IgD-negative memory B cell (primary cell): ENCODE measurements at regions not wholly inside any gene's neighbourhood (a gene's known extent, or its start where the extent isn't known, plus 50 kb on each side); places are given as distances from the start of the nearest gene placed in this dataset.
"Not testable (repeated sequence)": the region's sequence is repeated elsewhere in the genome, so short reads cannot be mapped to it uniquely, and the experiment has no call there.

Experiments used
- H3K27ac Mint-ChIP-seq, 3 donors: one replicate each; pipeline ENCODE4 v1.8.0; 2020 to 2022; ENCODE audit warnings: mild to moderate bottlenecking in 3 of 3, mixed read lengths in 3 of 3, moderate library complexity in 1 of 3
- H3K27me3 Mint-ChIP-seq: one replicate; pipeline ENCODE4 v1.8.0; 2021; ENCODE audit warnings: mixed read lengths
- H3K36me3 Mint-ChIP-seq: one replicate; pipeline ENCODE4 v1.8.0; 2020; ENCODE audit warnings: mild to moderate bottlenecking, mixed read lengths
- H3K4me1 Mint-ChIP-seq, 3 donors: one replicate each; pipeline ENCODE4 v1.8.0; 2020 to 2022; ENCODE audit warnings: mixed read lengths in 3 of 3, mild to moderate bottlenecking in 1 of 3
- H3K4me3 Mint-ChIP-seq, 4 donors: one replicate each; pipeline ENCODE4 v1.8.0; 2020 to 2022; ENCODE audit warnings: mild to moderate bottlenecking in 4 of 4, mixed read lengths in 4 of 4, moderate library complexity in 3 of 4
- H3K9me3 Mint-ChIP-seq, 3 donors: one replicate each; pipeline ENCODE4 v1.8.0; 2020 to 2021; ENCODE audit warnings: mixed read lengths in 3 of 3, mild to moderate bottlenecking in 1 of 3

DNA sequence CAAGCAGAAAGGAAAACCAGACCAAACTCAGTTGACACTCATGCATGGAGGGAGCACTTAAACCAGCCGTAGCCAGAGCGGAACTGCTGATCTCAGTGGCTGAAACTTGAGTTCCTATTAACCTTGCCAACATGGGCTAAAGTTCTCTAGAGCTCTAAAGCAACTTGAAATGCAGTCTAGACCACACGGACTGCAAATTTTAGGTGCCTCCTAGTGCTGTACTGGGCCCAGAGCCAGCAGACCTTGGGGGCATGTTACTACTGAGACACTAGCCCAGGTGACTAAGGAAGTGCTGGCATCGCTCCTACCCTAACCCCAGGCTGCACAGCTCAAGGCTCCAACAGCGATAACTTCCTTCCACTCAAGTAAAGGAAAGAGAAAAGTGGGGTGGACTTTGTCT, 236.5 kb downstream of the AKAIN1 start:
- peaks cover 0 to 7% (median 3%) of the 10 kb centered on the region in 3 donors for H3K9me3 Mint-ChIP-seq
- H3K27ac Mint-ChIP-seq: no peak overlapping the region
- H3K27me3 Mint-ChIP-seq: no peaks in the 10 kb centered on the region
- no peak overlapping the region for H3K4me3 Mint-ChIP-seq
- no peaks in the 10 kb centered on the region for H3K4me1 Mint-ChIP-seq
- no peaks in the 10 kb centered on the region for H3K36me3 Mint-ChIP-seq

DNA sequence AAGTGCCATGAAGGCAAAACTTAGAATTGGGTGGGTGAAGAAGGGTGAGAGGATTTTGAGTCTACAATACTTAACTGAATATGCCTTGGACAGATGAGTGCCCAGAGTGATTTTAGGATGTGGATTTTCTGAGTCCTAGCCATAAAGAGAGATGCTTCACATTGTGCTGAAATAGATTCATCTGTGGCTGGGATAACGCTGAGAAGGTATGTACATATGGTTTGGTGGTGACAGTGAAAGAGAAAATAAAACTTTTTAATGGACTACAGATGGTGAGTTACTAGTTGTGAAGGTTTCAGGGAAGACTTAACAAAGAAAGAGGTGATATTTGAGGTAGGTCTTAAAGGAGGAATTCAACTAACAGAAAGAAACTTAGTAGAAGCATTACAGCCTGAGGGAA, 265.8 kb downstream of the AKAIN1 start:
- H3K27me3 Mint-ChIP-seq: no peaks in the 10 kb centered on the region
- H3K4me3 Mint-ChIP-seq: no peak overlapping the region
- peak overlapping the region in 1 of 3 donors; percentile 32 for H3K27ac Mint-ChIP-seq
- peaks cover 4 to 13% (median 9%) of the 10 kb centered on the region in 3 donors for H3K9me3 Mint-ChIP-seq
- H3K36me3 Mint-ChIP-seq: no peaks in the 10 kb centered on the region
- no peaks in the 10 kb centered on the region for H3K4me1 Mint-ChIP-seq

DNA sequence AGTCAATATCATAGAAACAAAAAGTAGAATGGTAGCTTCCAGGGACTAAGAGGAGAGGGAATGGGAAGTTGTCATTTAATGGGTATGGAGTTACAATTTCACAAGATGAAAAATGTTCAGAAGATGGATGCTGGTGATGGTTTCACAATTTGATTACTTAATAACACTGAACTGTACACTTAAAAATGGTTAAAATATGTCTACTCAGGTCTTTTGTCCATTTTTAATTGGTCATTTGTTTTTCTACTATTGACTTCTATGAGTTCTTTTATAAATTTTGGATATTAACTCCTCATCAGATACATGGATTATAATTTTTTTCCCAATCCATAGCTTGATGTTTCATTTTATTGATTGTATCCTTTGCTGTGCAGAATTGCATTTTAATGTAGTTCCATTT, 275.5 kb downstream of the AKAIN1 start:
- Mint-ChIP-seq H3K27me3 (no peaks in the 10 kb centered on the region), H3K36me3 (no peaks in the 10 kb centered on the region), H3K9me3 (peaks cover 2 to 3% (median 3%) of the 10 kb centered on the region in 3 donors), H3K4me1 (no peaks in the 10 kb centered on the region), H3K27ac (no peak overlapping the region), H3K4me3 (no peak overlapping the region)

DNA sequence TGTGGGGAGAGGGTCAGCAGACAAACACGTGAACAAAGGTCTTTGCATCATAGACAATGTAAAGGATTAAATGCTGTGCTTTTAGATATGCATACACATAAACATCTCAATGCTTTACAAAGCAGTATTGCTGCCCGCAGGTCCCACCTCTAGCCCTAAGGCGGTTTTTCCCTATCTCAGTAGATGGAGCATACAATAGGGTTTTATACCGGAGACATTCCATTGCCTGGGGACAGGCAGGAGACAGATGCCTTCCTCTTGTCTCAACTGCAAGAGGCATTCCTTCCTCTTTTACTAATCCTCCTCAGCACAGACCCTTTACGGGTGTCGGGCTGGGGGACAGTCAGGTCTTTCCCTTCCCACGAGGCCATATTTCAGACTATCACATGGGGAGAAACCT, 279.5 kb downstream of the AKAIN1 start:
- H3K9me3 Mint-ChIP-seq, H3K27me3 Mint-ChIP-seq, H3K27ac Mint-ChIP-seq, H3K4me3 Mint-ChIP-seq, H3K4me1 Mint-ChIP-seq, H3K36me3 Mint-ChIP-seq: not testable (repeated sequence)

DNA sequence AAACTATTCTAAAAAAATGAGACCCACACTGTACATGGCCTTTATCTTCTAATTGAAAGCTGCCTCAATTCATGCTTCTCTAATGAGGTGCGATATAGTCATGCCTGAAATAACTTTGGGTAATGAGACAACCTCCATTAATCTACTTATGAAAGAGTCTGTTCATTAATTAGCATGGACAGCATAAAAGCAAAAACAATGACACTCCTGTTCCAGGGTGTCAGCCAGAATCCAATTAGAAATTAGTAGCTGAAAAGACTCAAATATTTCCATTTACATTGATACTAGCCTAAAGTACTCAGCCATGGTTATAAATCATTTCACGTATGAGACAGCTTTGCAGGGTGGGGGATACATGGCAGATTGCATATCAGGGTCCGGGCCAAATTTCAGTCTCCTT, 288.7 kb downstream of the AKAIN1 start:
- H3K27me3 Mint-ChIP-seq: no peaks in the 10 kb centered on the region
- no peak overlapping the region for H3K27ac Mint-ChIP-seq
- no peaks in the 10 kb centered on the region for H3K36me3 Mint-ChIP-seq
- no peaks in the 10 kb centered on the region for H3K4me1 Mint-ChIP-seq
- peaks cover 0 to 9% (median 2%) of the 10 kb centered on the region in 3 donors for H3K9me3 Mint-ChIP-seq
- H3K4me3 Mint-ChIP-seq: no peak overlapping the region

DNA sequence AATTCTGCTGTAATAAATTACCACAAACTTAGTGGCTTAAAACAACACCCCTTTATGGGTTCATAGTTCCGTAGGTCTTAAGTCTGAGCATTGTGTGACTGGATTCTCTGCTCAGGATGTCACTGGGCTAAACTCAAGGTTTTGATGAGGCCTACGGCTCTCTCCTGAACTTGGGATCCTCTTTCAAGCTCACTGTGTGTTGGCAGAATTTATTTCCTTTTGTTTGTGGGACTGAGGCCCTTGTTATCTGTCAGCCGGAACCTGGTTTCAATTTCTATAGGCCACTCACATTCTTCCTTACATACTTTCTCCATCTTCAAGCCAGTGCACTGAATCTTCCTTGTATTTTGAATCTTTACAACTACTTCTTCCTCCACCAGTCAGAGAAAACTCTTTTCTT, 290.2 kb downstream of the AKAIN1 start:
- Mint-ChIP-seq H3K4me1 (no peaks in the 10 kb centered on the region), H3K27ac (no peak overlapping the region), H3K27me3 (no peaks in the 10 kb centered on the region), H3K9me3 (peaks cover 0 to 5% (median 2%) of the 10 kb centered on the region in 3 donors), H3K36me3 (no peaks in the 10 kb centered on the region), H3K4me3 (no peak overlapping the region)

DNA sequence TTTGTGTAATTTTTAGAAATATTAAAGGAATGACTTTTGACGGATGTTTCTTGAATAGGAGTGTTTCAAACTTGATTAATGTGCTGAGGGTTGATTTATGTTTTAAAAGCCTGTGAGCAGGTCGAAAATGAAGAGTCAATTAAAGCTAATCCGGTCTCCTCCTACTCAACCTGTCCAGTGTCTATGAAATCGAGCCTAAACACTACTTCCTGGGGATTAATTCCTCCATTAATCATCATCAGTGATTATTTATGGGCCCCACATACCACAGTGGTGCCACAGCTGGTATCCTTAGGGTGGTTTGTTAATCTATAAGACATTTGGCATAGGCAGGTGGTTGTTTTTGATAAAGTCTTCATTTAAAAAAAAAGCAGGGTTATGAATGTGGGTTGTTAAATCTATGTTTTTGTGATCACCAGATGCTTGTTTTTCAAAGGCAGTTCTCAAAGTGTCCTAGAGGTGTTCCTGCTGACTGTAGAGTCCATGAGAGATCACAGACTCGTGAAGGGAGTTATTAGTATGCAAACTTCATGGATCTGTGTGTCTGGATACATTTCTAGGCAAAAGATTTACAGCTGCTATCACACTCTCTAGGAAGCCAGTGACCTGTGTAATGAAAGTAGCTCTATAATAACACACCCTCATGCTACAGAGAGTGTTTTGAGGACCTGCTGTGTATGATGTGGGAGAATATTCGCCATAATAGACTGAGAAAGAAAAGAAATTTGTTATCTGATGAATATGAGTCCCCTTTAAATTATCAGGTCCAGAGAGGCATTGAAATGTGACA, 308.6 kb downstream of the AKAIN1 start:
- peaks cover 5 to 9% (median 5%) of the 10 kb centered on the region in 3 donors for H3K9me3 Mint-ChIP-seq
- no peaks in the 10 kb centered on the region for H3K36me3 Mint-ChIP-seq
- H3K4me3 Mint-ChIP-seq: no peak overlapping the region
- H3K27ac Mint-ChIP-seq: no peak overlapping the region
- no peaks in the 10 kb centered on the region for H3K27me3 Mint-ChIP-seq
- no peaks in the 10 kb centered on the region for H3K4me1 Mint-ChIP-seq

DNA sequence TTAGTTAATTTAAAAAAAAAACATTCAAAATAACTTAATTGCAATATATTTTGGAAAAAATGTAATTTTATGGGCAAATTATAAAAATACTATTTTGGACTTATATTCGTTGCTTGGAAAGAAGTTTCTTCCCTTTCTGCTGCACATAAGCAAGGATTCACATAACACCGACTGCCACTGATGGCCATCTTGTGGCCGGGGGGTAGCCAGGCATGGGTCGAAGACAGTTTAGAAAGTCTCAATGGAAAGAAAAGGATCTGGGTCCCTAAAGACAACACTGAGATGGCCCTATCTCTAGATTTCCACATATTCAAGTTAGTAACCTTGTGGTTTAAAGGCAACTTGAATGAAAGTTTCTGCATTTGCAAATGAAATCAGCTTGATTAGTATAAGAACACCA, 318.6 kb downstream of the AKAIN1 start:
- H3K4me3 Mint-ChIP-seq: no peak overlapping the region
- H3K27me3 Mint-ChIP-seq: no peaks in the 10 kb centered on the region
- H3K36me3 Mint-ChIP-seq: no peaks in the 10 kb centered on the region
- no peak overlapping the region for H3K27ac Mint-ChIP-seq
- peaks cover 4 to 13% (median 9%) of the 10 kb centered on the region in 3 donors for H3K9me3 Mint-ChIP-seq
- H3K4me1 Mint-ChIP-seq: no peaks in the 10 kb centered on the region

DNA sequence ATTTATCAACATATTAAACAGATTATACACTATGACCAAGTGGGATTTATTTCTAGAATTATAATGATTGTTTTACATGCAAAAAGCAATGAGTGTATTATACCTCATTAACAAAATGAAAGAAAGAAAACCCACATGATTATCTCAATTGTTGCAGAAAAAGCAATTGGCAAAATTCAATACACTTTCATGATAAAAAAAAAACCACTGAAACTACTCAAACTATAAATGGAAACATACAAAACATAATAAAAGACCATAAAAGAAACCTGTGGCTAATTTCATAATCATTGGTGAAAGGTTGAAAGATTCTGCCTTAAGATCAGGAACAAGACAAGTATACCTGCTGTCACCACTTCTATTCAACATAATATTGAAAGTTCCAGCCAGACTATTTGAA, 325.9 kb downstream of the AKAIN1 start:
- peaks cover 2 to 34% (median 9%) of the 10 kb centered on the region in 3 donors for H3K9me3 Mint-ChIP-seq
- H3K27ac Mint-ChIP-seq: no peak overlapping the region
- no peaks in the 10 kb centered on the region for H3K4me1 Mint-ChIP-seq
- H3K27me3 Mint-ChIP-seq: no peaks in the 10 kb centered on the region
- H3K36me3 Mint-ChIP-seq: no peaks in the 10 kb centered on the region
- no peak overlapping the region for H3K4me3 Mint-ChIP-seq

DNA sequence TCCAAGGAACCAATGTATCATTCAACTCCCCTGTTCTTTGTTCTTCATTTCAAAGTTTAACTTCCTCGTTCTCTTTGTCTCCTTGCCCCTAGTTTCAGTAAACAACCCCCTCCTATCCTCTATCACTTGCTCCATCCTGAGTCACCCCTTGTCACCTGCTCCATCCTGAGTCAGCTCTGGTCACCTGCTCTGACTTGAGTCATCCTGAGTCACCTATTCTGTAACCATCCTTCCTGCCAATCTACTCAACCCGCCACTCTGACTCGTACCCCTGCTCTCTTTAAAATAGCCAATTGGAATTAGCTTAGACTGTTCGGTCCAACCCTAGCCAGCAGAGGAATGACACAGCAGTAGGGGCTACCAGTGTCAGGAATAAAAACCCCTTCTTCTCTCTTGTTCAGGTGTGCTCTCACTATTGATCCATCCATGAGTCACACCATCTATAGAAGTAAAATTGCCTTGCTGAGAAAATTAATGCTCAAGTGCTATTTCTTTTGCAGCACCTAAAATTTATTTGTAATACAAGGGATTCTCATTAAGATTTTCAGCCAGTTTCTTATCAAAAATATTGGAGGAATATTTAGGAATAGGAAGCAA, 326.8 kb downstream of the AKAIN1 start:
- H3K9me3 Mint-ChIP-seq: peaks cover 0 to 43% (median 11%) of the 10 kb centered on the region in 3 donors
- no peak overlapping the region for H3K4me3 Mint-ChIP-seq
- H3K36me3 Mint-ChIP-seq: no peaks in the 10 kb centered on the region
- H3K27ac Mint-ChIP-seq: no peak overlapping the region
- H3K27me3 Mint-ChIP-seq: no peaks in the 10 kb centered on the region
- no peaks in the 10 kb centered on the region for H3K4me1 Mint-ChIP-seq

DNA sequence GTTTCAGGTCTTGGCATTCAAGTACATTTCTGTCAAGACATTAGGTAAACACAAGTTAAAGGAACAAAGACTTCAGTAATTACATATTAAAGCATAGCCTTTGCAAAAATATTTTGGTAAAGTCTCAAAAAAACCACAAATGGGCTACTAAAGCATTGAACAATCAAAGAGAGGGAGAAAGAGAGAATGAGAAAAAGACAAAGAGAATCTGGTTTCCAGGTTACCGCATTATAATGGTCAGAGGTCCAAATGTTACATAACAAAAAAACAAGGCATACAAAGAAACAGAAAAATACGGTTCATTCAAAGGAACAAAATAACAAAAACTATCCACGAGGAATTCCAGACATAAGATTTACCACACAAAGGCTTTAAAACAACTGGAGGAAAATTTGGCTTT, 327.9 kb downstream of the AKAIN1 start:
- Mint-ChIP-seq H3K27ac (no peak overlapping the region), H3K27me3 (no peaks in the 10 kb centered on the region), H3K9me3 (peaks cover 0 to 40% (median 10%) of the 10 kb centered on the region in 3 donors), H3K4me3 (no peak overlapping the region), H3K36me3 (no peaks in the 10 kb centered on the region), H3K4me1 (no peaks in the 10 kb centered on the region)

DNA sequence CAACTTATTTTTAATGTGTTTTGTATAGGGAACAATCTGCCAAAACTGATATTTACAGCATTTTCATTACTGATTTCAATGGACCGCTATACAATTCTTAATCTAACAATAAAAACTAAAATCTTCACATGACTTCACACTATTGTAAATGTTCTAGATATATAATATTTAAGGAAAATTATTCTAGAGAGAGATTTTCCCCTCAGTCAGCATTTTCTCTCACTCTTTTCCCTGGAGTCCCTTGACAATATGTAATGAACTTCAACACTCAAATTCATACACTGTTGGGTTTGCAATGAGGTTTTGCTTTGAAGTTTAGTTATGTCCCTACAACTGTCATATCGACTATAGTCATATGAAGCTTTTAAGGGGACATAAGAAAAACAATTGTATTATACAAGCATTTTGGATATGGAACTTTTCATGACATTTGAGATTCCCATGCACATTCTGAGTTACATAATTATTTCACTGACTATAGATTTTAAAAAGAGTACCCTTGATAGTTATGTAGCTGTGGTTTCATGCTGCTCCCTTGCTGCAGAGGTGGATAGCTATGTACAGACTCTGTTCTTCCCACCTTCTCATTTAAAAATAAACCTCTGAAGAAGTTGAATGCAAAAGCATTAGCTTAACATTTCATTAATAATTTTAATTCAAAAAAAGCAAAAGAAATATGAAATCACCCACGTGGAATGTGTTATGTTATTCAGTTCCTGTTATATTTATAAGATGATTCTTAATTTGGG, 338.5 kb downstream of the AKAIN1 start:
- H3K4me1 Mint-ChIP-seq: no peaks in the 10 kb centered on the region
- no peak overlapping the region for H3K4me3 Mint-ChIP-seq
- H3K36me3 Mint-ChIP-seq: peaks cover 2% of the 10 kb centered on the region
- H3K9me3 Mint-ChIP-seq: peaks cover 0 to 17% (median 5%) of the 10 kb centered on the region in 3 donors
- H3K27ac Mint-ChIP-seq: no peak overlapping the region
- H3K27me3 Mint-ChIP-seq: no peaks in the 10 kb centered on the region

DNA sequence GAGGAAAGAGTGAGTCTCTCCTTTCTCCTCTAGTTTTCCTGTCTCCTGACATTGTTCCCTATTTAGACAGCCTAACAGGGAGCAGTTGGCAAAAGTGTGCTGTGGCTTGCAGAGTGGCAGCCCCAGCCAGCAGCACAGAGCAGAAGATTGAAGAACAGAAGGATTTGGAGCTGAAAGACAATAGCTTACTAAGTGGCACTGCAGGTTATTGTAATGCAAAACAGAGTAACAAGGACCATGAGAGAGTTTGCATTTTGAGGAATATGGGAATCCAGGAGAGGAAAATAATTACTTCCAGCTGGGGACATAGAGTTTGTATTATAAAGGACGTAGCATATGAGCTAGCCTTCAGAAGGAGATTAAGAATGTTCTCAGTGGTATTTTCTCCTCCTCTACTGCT, 342.4 kb downstream of the AKAIN1 start:
- Mint-ChIP-seq H3K27me3 (no peaks in the 10 kb centered on the region), H3K9me3 (peaks cover 2 to 16% (median 7%) of the 10 kb centered on the region in 3 donors), H3K27ac (no peak overlapping the region), H3K4me1 (no peaks in the 10 kb centered on the region), H3K4me3 (no peak overlapping the region), H3K36me3 (no peaks in the 10 kb centered on the region)

DNA sequence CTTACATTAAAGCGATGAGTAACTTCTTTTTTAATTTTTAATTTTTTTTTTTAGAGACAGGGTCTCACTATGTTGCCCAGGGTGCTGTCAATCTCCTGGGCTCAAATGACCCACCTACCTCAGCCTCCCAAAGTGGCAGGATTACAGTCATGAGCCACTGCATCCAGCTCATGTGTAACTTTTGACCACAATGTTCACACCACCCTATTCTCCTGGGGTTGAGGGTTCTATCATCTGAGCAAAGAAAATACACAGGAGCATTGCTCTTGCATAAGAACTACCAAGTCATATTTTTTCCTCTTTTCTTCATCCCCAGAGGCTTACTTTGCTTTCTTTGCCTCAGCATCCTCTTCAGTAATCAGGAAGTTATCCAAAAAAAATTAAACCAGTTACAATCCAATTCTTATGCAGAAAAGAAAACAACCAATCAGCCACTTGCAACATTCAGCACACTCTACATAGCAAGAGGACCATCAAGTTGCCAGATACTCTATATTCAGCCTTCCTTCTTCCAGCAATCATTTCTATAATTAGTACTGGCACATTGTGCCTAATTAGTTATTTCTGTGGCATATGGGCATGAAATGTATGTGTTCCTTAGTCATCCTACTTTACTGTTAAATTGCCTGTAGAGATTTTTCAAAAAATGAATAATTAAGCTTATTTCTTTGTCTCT, 345.6 kb downstream of the AKAIN1 start:
- no peak overlapping the region for H3K27ac Mint-ChIP-seq
- no peak overlapping the region for H3K4me3 Mint-ChIP-seq
- H3K27me3 Mint-ChIP-seq: no peaks in the 10 kb centered on the region
- H3K36me3 Mint-ChIP-seq: peaks cover 1% of the 10 kb centered on the region
- peaks cover 2 to 11% (median 7%) of the 10 kb centered on the region in 3 donors for H3K9me3 Mint-ChIP-seq
- no peaks in the 10 kb centered on the region for H3K4me1 Mint-ChIP-seq

DNA sequence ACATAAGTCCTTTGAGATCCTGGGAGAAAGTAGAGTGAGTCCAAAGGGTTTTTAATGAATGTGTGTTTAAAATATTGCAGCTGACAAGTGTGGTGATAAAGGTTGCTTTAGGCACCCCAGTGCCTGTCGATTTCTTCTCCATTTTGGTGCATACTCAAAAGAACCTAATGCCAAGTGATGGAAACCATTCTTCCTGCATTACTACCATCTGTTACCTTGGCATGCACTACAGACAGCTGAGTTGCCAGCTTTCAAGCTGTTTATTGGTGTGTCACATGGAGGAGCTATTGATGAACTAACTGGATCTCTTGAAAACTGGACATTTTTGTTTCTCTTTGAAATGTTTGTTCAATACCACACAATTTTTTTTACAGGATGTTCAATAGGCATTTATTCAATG, 350.0 kb downstream of the AKAIN1 start:
- Mint-ChIP-seq H3K4me3 (peak overlapping the region in 1 of 4 donors; percentile 42), H3K27me3 (no peaks in the 10 kb centered on the region), H3K4me1 (no peaks in the 10 kb centered on the region), H3K36me3 (peaks cover 1% of the 10 kb centered on the region), H3K27ac (no peak overlapping the region), H3K9me3 (peaks cover 0 to 15% (median 4%) of the 10 kb centered on the region in 3 donors)
